ENCODE measurements at regions not wholly inside any gene's neighbourhood (a gene's known extent, or its start where the extent isn't known, plus 50 kb on each side); places are given as distances from the start of the nearest gene placed in this dataset.

DNA sequence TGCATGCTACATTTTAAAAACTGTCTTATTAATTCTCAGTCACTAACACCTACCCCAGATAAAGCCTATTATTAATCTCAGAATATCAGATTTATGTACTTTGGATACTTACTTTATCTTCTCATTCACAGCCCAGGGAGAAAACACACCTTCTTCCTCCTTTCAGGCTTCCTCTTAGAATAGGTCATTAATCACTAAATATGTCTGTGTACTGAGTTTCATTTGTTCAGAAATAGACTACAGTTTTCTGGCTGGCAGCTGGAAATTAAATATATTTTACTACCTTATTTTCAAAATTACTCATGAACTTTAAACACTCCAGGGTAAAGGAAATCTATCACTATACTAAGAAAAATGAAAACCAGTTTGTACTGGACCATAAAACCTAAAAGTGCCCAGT lies 147.7 kb upstream of the DST start:
- CTCF ChIA-PET (ENCODE audit: low intra/inter-chr PET ratio, low total read pairs), result no interaction called here
- no peak overlapping the region for H3K27ac ChIP-seq (ENCODE audit: extremely low read length, insufficient read depth, low read length)
- no peaks in the 10 kb centered on the region for H3K79me2 ChIP-seq (ENCODE audit: insufficient read depth, low read length)
- ATAC-seq, result no peak
- no peaks in the 10 kb centered on the region for H4K20me1 ChIP-seq (ENCODE audit: insufficient read depth, low read length)
- in situ Hi-C loops (cut with HindIII; ENCODE audit: extremely low pct_ligation_motif_present, low pct_unique_long_range_greater_than_20kb) (no loop called here), intact Hi-C loops (cut with micrococcal nuclease; ENCODE audit: unreplicated experiment) (no loop called here)
- no TSS peak for BruUV-seq (replicated peaks)
- no peaks in the 10 kb centered on the region for H3K9me3 ChIP-seq (ENCODE audit: low read length)
- H3K36me3 ChIP-seq (replicated peaks in 1 of 2; ENCODE audit: control insufficient read depth in 1 of 2, insufficient read depth in 2 of 2, low read length in 2 of 2), result no peaks in the 10 kb centered on the region
- H3K4me2 ChIP-seq (ENCODE audit: low read depth, low read length), result no peak overlapping the region
- no peak overlapping the region for H3K4me3 ChIP-seq (replicated peaks in 1 of 3; ENCODE audit: insufficient read depth in 1 of 3, low read depth in 2 of 3, low read length in 3 of 3)
- no peaks in the 10 kb centered on the region for H3K4me1 ChIP-seq (ENCODE audit: insufficient read depth, low read length)
- H3K9ac ChIP-seq (ENCODE audit: insufficient read depth, low read depth, low read length), result no peak overlapping the region
- TF ChIP-seq RXRA (CRISPR knock-in tag; IDR thresholded peaks at IDR 0.05) (no peak), KLF15 (CRISPR knock-in tag; IDR thresholded peaks at IDR 0.05; ENCODE audit: borderline replicate concordance) (no peak), ARNT (IDR thresholded peaks at IDR 0.05) (no peak), ZKSCAN1 (IDR thresholded peaks at IDR 0.05; ENCODE audit: low read length) (no peak), ZNF7 (CRISPR knock-in tag; IDR thresholded peaks at IDR 0.05) (no peak), ZNF367 (CRISPR knock-in tag; IDR thresholded peaks at IDR 0.05; ENCODE audit: borderline replicate concordance) (no peak), ZC3H13 (CRISPR knock-in tag; IDR thresholded peaks at IDR 0.05) (no peak), SIX1 (CRISPR knock-in tag; IDR thresholded peaks at IDR 0.05; ENCODE audit: borderline replicate concordance) (no peak), FIP1L1 (IDR thresholded peaks at IDR 0.05; ENCODE audit: borderline replicate concordance, insufficient read depth, low read depth, low read length) (no peak), ISX (CRISPR knock-in tag; conservative IDR thresholded peaks at IDR 0.05) (no peak), ZFP62 (CRISPR knock-in tag; IDR thresholded peaks at IDR 0.05) (no peak), SNAI1 (CRISPR knock-in tag; IDR thresholded peaks at IDR 0.05; ENCODE audit: borderline replicate concordance) (no peak), SETDB1 (CRISPR knock-in tag; IDR thresholded peaks at IDR 0.05; ENCODE audit: borderline replicate concordance) (no peak), ZKSCAN5 (CRISPR knock-in tag; IDR thresholded peaks at IDR 0.05) (no peak)
- TF ChIP-seq, protein P1, sequence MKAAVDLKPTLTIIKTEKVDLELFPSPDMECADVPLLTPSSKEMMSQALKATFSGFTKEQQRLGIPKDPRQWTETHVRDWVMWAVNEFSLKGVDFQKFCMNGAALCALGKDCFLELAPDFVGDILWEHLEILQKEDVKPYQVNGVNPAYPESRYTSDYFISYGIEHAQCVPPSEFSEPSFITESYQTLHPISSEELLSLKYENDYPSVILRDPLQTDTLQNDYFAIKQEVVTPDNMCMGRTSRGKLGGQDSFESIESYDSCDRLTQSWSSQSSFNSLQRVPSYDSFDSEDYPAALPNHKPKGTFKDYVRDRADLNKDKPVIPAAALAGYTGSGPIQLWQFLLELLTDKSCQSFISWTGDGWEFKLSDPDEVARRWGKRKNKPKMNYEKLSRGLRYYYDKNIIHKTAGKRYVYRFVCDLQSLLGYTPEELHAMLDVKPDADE (CRISPR knock-in tag; IDR thresholded peaks at IDR 0.05), result no peak
- TF ChIP-seq, protein P2, sequence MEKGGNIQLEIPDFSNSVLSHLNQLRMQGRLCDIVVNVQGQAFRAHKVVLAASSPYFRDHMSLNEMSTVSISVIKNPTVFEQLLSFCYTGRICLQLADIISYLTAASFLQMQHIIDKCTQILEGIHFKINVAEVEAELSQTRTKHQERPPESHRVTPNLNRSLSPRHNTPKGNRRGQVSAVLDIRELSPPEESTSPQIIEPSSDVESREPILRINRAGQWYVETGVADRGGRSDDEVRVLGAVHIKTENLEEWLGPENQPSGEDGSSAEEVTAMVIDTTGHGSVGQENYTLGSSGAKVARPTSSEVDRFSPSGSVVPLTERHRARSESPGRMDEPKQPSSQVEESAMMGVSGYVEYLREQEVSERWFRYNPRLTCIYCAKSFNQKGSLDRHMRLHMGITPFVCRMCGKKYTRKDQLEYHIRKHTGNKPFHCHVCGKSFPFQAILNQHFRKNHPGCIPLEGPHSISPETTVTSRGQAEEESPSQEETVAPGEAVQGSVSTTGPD (CRISPR knock-in tag; IDR thresholded peaks at IDR 0.05), result no peak
- TF ChIP-seq, protein P3, sequence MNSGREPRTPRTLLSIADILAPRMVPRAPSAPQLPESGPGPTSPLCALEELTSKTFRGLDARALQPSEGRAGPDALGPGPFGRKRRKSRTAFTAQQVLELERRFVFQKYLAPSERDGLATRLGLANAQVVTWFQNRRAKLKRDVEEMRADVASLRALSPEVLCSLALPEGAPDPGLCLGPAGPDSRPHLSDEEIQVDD (CRISPR knock-in tag; IDR thresholded peaks at IDR 0.05; ENCODE audit: borderline replicate concordance), result no peak
- H2AFZ ChIP-seq (ENCODE audit: low read length), result no peak overlapping the region
- no peak for FAIRE-seq
- no peak for DNase-seq (ENCODE audit: low spot score)
- no peaks in the 10 kb centered on the region for H3K27me3 ChIP-seq (ENCODE audit: control insufficient read depth in 1 of 2, insufficient read depth in 2 of 2, low read length in 2 of 2)
- POLR2A ChIA-PET, result no interaction called here

All from HepG2 (cell line).